GM19467 (cell line): ENCODE measurements at regions not wholly inside any gene's neighbourhood (a gene's known extent, or its start where the extent isn't known, plus 50 kb on each side); places are given as distances from the start of the nearest gene placed in this dataset.
A peak's percentile ranks its signal among the peaks of the same experiment; 100 is the strongest.
"Not testable (repeated sequence)": the region's sequence is repeated elsewhere in the genome, so short reads cannot be mapped to it uniquely, and the experiment has no call there.

ENCODE experiments used
- ATAC-seq: cut with Tn5 transposase; IDR thresholded peaks from one replicate; pipeline ENCODE4 v1.9.1; 2021; ENCODE audit warnings: mild to moderate bottlenecking, moderate library complexity; ENCODE audit not compliant: unreplicated experiment

- no peak for ATAC-seq
Measured at GRCh38 chr21:15422783-15423182, 307.0 kb upstream of the USP25 start.

- no peak for ATAC-seq
Measured at GRCh38 chr21:15423676-15424445, 305.9 kb upstream of the USP25 start.

GRCh38 chr21:15425049-15425448 is 304.7 kb upstream of the USP25 start:
- ATAC-seq = no peak

GRCh38 chr21:15430023-15430422 is 299.8 kb upstream of the USP25 start:
- no peak for ATAC-seq

- ATAC-seq = no peak
Measured at GRCh38 chr21:15430577-15430976, 299.2 kb upstream of the USP25 start.

- no peak for ATAC-seq
Measured at GRCh38 chr21:15431053-15431452, 298.7 kb upstream of the USP25 start.

GRCh38 chr21:15433091-15433490 is 296.7 kb upstream of the USP25 start:
- ATAC-seq = no peak

- ATAC-seq = no peak
Measured at GRCh38 chr21:15434163-15434905, 295.4 kb upstream of the USP25 start.

- no peak for ATAC-seq
Measured at GRCh38 chr21:15436031-15436430, 293.8 kb upstream of the USP25 start.

- ATAC-seq = peak; percentile 61
Measured at GRCh38 chr21:15437883-15438282, 291.9 kb upstream of the USP25 start.

GRCh38 chr21:15439726-15440125 is 290.1 kb upstream of the USP25 start:
- ATAC-seq = no peak

- ATAC-seq = no peak
Measured at GRCh38 chr21:15441060-15441493, 288.7 kb upstream of the USP25 start.

GRCh38 chr21:15441992-15442391 is 287.8 kb upstream of the USP25 start:
- no peak for ATAC-seq

- ATAC-seq = no peak
Measured at GRCh38 chr21:15442743-15443469, 286.9 kb upstream of the USP25 start.

- ATAC-seq = no peak
Measured at GRCh38 chr21:15443740-15444117, 286.1 kb upstream of the USP25 start.

GRCh38 chr21:15444118-15444960 is 285.4 kb upstream of the USP25 start:
- ATAC-seq = no peak

GRCh38 chr21:15445327-15445726 is 284.5 kb upstream of the USP25 start:
- peak; percentile 56 for ATAC-seq

- no peak for ATAC-seq
Measured at GRCh38 chr21:15446223-15446622, 283.6 kb upstream of the USP25 start.

- ATAC-seq = no peak
Measured at GRCh38 chr21:15449556-15449955, 280.2 kb upstream of the USP25 start.

- ATAC-seq = no peak
Measured at GRCh38 chr21:15453261-15453660, 276.5 kb upstream of the USP25 start.

- not testable (repeated sequence) for ATAC-seq
Measured at GRCh38 chr21:15453785-15454184, 276.0 kb upstream of the USP25 start.
